HG03571 (cell line): ENCODE measurements at regions not wholly inside any gene's neighbourhood (a gene's known extent, or its start where the extent isn't known, plus 50 kb on each side); places are given as distances from the start of the nearest gene placed in this dataset.
"Not testable (repeated sequence)": the region's sequence is repeated elsewhere in the genome, so short reads cannot be mapped to it uniquely, and the experiment has no call there.

Experiments
- ATAC-seq: cut with Tn5 transposase; IDR thresholded peaks from one replicate; pipeline ENCODE4 v1.9.1; 2021; ENCODE audit not compliant: unreplicated experiment

DNA sequence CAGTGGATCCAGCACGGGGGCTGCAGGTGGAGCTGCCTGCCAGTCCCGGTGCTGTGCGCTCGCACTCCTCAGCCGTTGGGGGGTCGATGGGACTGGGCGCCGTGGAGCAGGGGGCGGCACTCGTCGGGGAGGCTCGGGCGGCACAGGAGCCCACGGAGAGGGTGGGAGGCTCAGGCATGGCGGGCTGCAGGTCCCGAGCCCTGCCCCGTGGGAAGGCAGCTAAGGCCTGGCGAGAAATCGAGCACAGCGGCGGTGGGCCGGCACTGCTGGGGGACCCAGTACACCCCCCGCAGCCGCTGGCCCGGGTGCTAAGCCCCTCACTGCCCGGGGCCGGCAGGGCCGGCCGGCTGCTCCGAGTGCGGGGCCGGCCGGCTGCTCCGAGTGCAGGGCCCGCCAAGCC is 52.3 kb upstream of the MARK1 start:
- not testable (repeated sequence) for ATAC-seq

DNA sequence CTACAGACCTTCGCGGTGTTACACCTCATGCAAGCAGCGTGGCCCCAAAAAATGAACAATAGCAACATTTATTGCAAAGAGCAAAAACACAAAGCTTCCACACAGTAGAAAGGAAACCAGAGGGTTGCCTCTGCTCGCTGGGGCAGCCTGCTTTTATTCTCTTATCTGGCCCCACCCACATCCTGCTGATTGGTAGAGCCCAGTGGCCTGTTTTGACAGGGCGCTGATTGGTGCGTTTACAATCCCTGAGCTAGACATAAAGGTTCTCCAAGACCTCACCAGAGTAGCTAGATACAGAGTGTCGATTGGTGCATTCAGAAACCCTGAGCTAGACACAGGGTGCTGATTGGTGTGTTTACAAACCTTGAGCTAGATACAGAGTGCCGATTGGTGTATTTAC is 52.8 kb upstream of the MARK1 start:
- ATAC-seq = not testable (repeated sequence)

DNA sequence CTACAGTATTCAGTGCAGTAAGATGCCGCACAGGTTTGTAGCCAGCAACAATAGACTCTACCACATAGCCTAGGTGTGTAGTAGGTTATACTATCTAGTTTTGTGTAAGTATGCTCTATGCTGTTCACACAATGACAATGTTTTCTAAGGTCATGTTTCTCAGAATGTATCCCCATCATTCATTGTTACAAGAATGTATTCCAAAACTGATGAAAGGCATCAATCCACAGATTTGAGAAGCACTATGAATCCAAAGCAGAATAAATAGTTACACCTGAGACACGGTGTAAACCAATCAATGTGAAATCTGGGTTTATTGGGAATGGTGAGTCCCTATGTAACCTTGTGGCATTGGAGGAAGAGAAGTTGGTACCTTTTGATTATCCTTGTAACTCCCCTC is 54.5 kb upstream of the MARK1 start:
- ATAC-seq = no peak

DNA sequence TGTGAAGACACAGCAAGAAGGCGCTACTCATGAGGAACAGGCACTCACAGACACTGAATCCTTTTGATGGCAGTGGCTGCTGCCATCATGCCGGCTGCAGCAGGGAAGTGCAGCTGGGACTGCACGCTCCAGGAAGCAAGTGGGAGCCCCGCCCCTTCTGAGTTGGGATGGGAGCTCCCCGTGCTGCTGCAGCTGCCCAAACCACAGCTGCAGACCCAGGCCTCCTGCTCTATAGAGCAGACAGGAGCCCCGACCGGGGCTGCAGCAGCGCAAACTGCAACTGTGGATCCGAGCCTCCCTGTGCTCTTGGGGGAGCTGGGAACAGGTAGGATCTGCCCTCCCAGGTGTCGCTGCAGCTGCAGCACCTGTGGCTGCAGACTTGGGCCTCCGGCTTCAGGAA is 65.2 kb upstream of the MARK1 start:
- ATAC-seq = no peak

DNA sequence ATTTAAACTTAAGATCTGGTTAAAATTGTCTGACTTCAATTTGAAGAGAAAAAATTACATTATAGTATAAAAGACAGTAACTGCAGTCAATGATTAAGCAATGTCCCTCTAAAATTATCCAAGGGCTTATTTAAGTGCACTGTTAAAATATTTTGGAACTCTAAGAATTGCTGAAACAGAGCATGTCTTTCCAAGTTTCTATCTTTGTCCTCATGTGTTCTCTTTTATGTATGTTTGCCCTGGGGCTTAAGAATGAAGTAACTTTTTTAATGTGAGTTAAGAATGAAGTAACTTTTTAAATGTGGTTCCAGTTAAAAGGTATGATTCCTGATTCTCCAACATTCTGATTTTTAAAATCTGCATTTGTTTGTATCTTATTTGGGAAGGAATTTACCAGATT is 69.0 kb upstream of the MARK1 start:
- no peak for ATAC-seq

DNA sequence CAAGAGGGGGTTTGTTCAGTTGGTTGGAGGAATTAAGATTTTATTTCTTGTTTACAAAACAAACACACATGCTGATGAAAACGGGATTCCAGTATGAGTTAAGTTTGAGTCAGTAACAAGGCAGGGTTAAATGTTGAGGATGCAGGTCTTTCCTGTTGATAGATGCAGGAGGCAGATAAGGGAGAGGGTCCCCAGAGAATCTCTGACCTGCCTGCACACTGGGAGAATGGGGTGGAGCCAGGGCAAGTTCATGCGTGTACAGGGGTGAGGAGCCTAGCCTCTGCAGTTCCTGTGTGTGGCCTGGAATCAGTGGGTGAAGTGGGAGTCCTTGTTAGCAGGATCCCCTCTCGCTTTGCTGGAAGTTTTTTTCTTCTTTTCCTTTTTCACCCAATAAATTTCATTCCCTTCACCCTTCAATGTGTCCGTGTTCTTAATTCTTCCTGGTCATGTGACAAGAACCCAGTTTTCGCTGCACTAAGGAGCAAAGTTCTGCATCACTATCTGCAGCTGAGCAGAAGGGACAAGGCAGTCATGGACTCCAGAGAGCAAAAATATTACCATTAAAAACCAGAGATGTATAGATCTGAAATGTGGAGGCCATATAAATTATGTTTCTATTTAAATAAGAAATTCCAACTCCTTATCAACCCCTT is 69.9 kb upstream of the MARK1 start:
- no peak for ATAC-seq

DNA sequence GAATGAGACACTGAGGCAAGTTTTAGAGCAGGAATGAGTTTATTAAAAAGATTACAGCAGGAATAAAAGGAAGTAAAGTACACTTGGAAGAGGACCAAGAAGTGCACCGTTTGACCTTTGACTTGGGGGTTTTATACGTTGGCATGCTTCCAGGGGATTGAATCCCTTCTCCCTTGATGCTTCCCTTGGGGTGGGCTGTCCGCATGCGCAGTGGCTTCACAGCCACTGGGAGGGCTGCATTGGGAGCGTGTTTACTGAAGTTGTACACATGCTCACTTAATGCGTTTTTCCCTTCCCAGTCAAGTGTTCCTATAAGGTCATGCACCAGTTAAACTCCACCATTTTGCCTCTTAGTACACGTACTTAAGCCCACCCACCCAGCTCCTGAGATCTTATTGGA is 72.4 kb upstream of the MARK1 start:
- no peak for ATAC-seq

DNA sequence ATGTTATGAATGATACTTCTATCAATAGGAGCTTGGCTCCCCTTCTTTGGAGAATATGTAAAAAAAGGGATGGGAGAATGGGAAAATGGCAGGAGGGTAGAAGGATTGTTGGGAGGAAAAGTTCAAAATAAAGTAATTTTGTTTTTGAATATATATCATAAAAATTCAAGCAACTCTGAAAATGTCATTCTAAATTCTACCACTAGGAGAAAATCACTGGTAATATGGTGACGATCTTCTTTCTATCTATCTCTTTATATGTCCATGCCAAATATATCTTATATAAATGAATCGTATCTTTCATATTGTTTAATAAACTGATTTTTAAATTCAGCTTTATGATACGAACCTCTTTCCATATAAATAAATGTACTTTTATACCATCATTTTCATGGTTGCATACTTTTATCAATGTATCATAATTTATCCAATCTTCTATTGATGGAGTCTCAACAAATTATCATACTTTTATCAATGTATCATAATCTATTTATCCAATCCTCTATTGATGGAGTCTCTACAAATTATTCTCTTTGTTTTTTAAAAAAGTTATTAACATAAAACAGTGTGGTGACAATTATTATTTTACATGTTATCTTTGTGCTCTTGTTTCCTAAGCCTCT is 73.7 kb upstream of the MARK1 start:
- no peak for ATAC-seq

DNA sequence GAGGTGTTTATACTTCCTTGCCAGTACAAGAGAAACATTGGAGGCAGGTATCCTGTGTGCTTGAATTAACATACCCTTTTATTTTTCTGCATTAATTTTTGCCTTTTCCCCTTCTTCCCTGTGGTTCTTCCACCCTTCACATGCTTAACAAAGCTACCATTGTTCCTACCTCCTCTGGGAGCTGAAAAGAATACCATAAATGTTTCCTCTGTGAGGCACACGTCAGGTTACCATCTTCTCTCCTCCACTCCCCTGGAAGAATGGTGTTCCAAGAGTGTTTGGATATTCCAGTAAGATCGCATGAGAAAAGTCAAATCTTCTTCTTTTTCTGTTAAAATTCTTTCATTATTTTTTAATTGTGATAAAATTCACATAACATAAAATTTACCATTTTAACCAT is 74.6 kb upstream of the MARK1 start:
- ATAC-seq = no peak

DNA sequence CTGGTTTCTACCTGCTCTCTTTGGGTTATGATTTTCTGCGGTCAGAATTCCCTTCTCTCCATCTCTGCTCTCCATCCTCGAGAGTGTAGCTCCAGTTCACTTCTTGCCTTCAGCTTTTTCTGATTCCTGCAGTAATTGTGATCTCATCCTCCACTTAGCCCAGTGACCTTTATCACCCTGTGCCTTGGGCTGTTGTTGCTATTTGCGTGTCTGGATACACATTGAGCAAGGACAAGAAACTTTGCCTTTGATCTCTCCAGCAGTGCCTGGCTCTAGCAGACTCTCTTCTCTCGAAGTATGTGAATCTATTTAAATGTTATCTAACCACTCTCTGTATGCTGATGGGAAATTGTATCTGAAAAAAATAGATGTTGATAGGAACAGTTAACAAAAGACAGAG is 76.4 kb upstream of the MARK1 start:
- ATAC-seq = no peak

DNA sequence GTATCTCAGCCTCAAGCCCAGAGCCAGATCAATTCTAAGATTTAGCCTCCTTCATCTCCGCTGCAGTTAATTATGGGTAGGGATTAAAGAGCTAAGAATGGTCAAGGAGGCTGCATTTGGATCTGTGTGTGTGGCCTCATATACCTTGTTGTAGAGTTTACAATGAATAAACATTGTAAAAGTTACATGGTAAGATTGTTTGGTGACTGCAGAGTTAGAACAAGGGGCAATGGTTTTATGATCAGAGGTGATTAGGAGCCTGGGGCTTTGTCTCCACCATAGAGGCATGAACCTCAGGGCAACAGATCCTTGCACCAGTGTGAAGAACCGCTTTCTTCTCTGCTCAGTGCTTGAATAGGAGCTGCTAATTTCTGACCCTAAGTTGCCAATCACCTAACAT is 77.0 kb upstream of the MARK1 start:
- ATAC-seq = no peak

DNA sequence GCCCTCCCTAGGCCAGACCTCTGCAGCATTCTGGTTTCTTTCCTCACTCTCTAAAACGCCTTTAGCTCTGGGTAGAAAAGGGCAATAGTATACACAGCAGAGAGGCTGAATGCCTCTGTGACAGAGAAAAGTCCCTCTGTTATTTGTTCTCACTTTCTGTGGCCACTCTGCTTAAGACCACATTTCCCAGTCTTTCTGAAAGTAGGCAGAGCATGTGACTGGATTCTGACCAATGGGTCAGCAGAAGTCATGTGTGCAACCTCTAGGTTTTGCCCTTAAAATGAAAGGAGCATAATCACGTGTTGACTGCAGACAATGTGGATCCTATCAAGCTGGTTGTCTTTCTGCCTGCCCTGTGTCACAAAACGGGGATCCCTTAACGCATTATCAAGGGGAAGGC is 79.7 kb upstream of the MARK1 start:
- no peak for ATAC-seq

DNA sequence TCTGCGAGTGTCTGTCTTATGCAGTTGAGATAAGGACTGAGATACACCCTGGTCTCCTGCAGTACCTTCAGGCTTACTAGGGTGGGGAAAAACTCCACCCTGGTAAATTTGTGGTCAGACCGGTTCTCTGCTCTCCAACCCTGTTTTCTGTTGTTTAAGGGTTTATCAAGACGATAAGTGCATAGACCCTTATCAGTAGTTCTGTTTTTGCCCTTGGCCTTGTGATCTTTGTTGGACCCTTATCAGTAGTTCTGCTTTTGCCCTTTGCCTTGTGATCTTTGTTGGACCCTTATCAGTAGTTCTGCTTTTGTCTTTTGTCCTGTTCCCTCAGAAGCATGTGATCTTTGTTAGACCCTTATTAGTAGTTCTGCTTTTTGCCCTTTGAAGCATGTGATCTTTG is 83.3 kb upstream of the MARK1 start:
- ATAC-seq = not testable (repeated sequence)

DNA sequence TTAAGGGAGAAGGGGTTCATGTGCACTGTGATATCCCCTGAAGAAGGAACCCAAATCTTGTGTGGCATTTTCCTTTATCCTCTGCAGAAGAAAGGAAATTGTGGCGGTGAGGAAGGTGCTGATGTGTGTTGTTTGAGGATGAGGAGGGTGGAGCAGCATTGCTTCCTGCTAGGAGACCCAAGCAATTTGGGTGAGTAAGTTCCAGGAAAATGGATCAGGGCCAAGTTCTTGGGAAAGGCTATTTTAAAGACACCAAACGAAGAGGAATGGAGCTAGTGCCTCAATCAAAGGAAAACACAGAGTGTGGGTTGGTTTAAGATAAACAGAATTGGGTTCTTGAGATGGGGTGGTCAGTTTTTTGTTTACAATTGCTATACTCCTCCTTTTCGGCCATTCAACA is 86.7 kb upstream of the MARK1 start:
- no peak for ATAC-seq

DNA sequence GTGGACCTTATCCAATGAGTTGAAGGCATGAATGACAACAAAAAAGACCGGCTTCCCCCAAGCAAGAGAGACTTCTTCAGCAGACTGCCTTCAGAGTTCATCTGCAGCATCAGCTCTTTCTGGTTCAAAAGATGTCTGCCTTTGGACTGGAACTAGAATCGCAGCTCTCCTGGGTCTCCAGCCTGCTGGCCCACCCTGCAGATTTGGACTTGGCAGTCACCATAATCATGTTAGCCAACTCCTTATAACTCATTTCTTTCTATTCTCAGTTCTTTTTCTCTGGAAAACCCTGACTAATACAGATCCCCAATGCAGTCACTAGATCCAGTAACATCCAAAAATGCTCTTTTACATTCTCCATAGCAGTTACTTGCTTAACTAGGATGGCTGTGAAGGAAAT is 89.2 kb upstream of the MARK1 start:
- no peak for ATAC-seq

DNA sequence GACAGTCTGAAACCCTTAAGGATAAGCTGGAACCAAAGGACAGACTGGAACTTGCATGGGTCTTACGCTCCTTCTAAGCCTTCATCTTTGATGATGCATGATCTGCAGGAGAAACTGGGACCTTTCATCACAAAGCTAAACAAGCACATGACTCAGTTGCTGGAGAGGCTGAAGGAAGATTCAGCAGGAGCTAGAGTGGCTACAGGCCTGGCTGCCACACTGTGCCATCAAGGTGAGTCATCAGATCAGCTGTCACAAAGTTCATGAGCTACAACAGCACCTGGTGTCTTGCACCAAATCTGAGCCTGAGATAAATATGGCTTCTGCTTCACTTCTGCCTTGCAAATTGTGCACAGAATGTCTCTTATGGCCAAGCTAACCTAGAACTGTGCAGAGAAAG is 95.5 kb upstream of the MARK1 start:
- ATAC-seq = no peak

DNA sequence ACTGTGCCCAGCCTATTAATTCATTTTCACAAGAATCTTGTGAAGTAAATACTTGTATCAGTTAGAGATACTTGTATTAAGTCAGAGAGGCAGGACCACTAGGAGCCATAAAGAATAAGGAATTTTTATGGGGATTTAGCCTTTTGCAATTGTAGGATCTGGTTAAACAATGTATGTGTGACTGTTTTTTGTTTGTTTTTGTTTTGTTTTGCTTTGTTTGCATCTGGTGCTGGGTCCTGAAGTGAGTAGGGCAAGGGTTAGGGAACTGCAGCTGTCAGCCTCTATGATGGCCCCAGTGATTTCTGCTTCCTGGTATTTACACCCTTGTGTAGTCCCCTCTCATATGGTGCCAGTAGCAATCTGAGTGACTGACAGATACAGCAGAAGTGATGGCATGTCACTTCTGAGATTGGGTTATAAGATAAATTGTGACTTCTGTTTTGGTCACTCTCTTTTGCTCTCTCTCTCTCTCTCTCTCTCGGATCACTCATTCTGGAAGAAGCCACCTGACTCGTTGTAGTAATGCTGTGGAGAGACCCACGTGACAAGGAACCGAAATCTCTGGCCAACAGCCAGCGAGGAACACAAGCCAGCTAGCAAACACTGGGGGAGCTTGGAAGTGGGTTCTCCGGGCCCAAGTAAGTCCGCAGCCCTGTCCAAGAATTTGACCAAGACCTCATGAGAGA is 96.2 kb upstream of the MARK1 start:
- ATAC-seq = no peak

DNA sequence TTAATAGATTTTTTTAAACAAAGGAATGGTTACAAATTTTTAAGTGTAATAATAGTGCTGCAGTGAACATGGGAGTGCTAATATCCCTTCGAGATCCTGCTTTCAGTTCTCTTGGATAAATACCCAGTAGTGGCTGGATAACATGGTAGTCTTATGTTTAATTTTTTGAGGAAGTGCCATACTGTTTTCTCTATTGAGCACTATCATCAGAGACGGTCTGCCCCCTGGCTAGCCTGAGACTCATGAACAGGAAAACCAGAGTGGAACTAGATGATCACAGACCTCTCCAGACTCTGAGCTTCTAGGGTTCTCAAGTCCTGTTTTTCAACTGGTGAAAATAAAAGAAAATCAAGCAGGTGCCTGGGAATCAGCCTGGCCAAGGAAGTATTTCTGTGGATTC is 97.3 kb upstream of the MARK1 start:
- no peak for ATAC-seq

DNA sequence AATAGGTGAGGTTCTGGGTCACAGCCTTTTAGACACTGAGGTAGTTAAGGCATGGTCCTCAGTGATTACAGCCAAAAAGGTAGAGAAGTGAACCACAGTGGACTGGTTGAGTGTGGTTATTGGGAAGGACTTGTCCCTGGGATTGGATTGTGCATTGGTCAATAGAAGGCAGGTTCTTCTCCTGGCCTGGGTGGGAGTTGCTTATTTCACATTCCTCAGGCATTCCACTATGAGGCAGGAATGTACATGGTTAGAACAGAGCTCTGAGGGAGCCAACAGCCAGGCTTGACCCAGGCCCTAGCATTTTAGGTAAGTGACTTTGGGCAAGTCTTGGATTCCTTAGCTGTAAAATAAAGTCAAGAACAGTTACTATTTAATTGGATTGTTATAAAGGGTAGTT is 97.9 kb upstream of the MARK1 start:
- ATAC-seq = no peak

DNA sequence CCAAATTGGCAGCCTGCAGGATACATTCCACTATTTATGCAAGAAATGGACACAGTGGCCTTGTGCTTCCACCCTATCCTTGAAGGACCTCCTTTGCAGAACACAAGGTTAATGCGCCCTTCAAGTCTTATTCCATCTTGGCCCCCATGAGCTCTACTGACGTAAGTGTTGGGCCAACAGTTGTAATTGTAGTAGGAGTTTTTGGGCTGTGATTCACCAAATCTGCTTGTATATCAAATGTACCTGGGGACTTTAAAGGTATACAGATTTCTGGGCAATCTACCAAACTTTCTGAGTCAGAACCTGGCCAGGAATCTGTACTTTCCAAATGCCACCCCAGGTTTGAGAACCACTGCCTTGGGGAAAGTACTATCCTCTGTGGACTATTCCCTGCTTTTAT is 100.9 kb upstream of the MARK1 start:
- no peak for ATAC-seq

DNA sequence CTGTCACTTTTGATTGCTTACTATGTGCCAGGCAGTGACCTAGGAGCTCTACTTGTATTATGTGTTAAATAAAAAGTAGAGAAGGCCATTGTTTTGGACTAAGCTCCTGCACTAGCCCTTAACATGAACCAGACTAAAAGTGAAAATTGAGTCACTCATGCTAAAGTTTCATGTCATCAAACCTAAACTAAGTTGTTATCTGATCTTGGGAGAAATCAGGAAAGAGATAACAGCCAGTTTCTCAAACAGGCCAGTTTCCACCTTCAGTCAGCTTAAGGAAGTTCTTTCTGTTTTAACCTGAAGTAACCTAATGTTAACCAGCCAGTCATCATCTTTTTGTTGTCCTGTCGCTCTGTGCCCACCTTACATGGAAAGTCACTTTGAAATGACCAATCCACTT is 102.1 kb upstream of the MARK1 start:
- ATAC-seq = no peak

DNA sequence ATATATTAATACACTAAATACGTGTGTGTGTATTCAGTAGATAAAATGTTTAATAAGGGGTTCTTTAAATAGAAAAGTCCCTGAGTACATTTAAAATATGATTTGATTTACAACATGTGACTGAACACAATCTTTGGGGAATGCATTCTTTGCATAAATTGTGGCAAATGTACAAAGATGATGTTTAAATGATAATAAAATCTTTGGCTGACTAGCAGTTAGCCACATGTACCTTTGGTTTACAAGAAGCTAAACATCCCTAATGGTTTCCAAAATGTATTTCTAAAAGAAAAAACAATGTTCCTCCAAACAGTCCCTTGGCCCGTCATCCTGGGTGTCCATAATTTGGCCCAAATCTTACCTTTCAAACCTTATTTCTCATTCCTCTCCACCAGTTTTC is 106.4 kb upstream of the MARK1 start:
- no peak for ATAC-seq

DNA sequence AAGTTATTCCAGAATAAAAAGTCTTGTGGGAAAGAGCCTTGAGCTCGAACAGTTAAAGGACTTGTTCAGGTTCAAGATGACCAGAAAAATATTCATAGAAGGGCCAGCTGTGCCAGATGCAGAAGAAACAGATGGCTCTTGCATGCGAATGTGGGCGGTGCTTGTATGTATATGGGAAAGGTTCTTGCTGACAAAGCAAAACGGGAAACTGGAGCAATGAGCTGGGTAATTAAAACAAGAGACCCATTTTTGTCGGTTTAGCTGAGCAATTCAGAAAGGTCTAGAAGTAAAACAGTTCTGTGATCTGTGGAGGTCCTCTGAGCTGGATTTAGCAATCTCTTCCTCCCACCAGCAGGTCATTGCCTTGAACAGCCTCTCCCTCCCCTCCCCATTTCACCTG is 107.2 kb upstream of the MARK1 start:
- ATAC-seq = no peak
